ENCODE measurements at regions not wholly inside any gene's neighbourhood (a gene's known extent, or its start where the extent isn't known, plus 50 kb on each side); places are given as distances from the start of the nearest gene placed in this dataset.
A peak's percentile ranks its signal among the peaks of the same experiment; 100 is the strongest.

DNA sequence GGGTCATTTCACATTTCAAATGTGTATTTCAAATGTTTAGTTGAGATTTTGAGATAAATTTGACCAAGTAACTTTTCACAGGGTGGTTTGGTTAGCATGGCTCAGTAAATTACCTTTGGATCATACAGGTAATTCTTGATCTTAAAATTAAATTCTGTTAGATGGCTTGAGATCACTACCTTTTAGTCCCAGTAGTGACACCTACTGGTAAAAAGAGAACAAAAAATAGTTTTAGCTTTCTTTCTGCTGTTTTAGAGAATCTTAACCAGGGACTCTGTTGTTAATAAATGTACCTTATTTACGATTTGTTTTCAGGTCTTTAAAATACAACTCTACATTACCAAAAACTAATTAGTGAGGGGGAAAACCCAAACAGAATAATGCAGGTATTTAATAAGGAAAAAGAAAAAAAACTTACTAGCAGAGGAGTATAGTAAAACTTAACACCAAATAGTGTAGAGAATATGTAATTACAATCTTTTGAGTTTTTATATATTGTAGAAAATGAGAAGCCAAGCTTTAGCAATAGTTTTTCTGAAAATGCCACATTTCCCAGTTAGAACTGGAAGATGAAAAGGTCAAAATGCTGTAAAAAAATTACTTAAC, 620.3 kb upstream of the AGTR1 start:
- TF ChIP-seq, protein P1, sequence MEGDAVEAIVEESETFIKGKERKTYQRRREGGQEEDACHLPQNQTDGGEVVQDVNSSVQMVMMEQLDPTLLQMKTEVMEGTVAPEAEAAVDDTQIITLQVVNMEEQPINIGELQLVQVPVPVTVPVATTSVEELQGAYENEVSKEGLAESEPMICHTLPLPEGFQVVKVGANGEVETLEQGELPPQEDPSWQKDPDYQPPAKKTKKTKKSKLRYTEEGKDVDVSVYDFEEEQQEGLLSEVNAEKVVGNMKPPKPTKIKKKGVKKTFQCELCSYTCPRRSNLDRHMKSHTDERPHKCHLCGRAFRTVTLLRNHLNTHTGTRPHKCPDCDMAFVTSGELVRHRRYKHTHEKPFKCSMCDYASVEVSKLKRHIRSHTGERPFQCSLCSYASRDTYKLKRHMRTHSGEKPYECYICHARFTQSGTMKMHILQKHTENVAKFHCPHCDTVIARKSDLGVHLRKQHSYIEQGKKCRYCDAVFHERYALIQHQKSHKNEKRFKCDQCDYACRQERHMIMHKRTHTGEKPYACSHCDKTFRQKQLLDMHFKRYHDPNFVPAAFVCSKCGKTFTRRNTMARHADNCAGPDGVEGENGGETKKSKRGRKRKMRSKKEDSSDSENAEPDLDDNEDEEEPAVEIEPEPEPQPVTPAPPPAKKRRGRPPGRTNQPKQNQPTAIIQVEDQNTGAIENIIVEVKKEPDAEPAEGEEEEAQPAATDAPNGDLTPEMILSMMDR (IDR thresholded peaks at IDR 0.05; ENCODE audit: poor library complexity, severe bottlenecking) = peak; percentile 73
- no peak for TF ChIP-seq EZH2 (IDR thresholded peaks at IDR 0.05; ENCODE audit: borderline replicate concordance, insufficient read depth, low read length, poor library complexity, severe bottlenecking)
- TF ChIP-seq, protein P2, sequence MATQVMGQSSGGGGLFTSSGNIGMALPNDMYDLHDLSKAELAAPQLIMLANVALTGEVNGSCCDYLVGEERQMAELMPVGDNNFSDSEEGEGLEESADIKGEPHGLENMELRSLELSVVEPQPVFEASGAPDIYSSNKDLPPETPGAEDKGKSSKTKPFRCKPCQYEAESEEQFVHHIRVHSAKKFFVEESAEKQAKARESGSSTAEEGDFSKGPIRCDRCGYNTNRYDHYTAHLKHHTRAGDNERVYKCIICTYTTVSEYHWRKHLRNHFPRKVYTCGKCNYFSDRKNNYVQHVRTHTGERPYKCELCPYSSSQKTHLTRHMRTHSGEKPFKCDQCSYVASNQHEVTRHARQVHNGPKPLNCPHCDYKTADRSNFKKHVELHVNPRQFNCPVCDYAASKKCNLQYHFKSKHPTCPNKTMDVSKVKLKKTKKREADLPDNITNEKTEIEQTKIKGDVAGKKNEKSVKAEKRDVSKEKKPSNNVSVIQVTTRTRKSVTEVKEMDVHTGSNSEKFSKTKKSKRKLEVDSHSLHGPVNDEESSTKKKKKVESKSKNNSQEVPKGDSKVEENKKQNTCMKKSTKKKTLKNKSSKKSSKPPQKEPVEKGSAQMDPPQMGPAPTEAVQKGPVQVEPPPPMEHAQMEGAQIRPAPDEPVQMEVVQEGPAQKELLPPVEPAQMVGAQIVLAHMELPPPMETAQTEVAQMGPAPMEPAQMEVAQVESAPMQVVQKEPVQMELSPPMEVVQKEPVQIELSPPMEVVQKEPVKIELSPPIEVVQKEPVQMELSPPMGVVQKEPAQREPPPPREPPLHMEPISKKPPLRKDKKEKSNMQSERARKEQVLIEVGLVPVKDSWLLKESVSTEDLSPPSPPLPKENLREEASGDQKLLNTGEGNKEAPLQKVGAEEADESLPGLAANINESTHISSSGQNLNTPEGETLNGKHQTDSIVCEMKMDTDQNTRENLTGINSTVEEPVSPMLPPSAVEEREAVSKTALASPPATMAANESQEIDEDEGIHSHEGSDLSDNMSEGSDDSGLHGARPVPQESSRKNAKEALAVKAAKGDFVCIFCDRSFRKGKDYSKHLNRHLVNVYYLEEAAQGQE (IDR thresholded peaks at IDR 0.05; ENCODE audit: borderline replicate concordance) = no peak
- peak; percentile 66 for TF ChIP-seq RAD21 (conservative IDR thresholded peaks at IDR 0.05)
- no peak for TF ChIP-seq TAF1 (IDR thresholded peaks at IDR 0.05; ENCODE audit: low read depth)
- TF ChIP-seq EP300 (conservative IDR thresholded peaks at IDR 0.05; ENCODE audit: poor library complexity, severe bottlenecking) = no peak
- TF ChIP-seq SMC3 (conservative IDR thresholded peaks at IDR 0.05; ENCODE audit: poor library complexity) = peak; percentile 68
- TF ChIP-seq POLR2AphosphoS5 (IDR thresholded peaks at IDR 0.05) = no peak
- no peak for TF ChIP-seq MXI1 (conservative IDR thresholded peaks at IDR 0.05; ENCODE audit: poor library complexity, severe bottlenecking)
